Spleen (tissue), 11 donors: ENCODE measurements at regions not wholly inside any gene's neighbourhood (a gene's known extent, or its start where the extent isn't known, plus 50 kb on each side); places are given as distances from the start of the nearest gene placed in this dataset.

Experiments used
- DNase-seq: peaks from one replicate; pipeline ENCODE4 v3.0.0-alpha.2; 2020
- H3K27ac ChIP-seq, 8 donors: fragments of 200-600 bp; sonication (generic) in 7 of 8; 1 replicate in 4 of 8; 2 replicates in 4 of 8; pipeline versions ENCODE4 v1.5.0 to v1.8.0; 2016 to 2021; ENCODE audit warnings: inconsistent platforms in 4 of 8, mild to moderate bottlenecking in 4 of 8, moderate library complexity in 1 of 8
- H3K27me3 ChIP-seq, 7 donors: fragments of 200-600 bp; sonication (generic) in 6 of 7; replicated peaks in 1 of 7; 1 replicate in 4 of 7; 2 replicates in 3 of 7; pipeline versions ENCODE4 v1.5.0 to v1.8.0; 2016 to 2021; ENCODE audit warnings: inconsistent platforms in 3 of 7, mild to moderate bottlenecking in 1 of 7
- H3K36me3 ChIP-seq, 6 donors: fragments of 200-600 bp; sonication (generic) in 5 of 6; 1 replicate in 4 of 6; 2 replicates in 2 of 6; pipeline versions ENCODE4 v1.5.0 to v1.8.0; 2016 to 2021; ENCODE audit warnings: inconsistent platforms in 2 of 6
- H3K4me1 ChIP-seq, 6 donors: fragments of 200-600 bp; sonication (generic) in 5 of 6; 1 replicate in 3 of 6; 2 replicates in 3 of 6; pipeline versions ENCODE4 v1.5.0 to v1.8.0; 2016 to 2021; ENCODE audit warnings: inconsistent platforms in 3 of 6
- H3K4me3 ChIP-seq, 8 donors: fragments of 200-600 bp; sonication (generic) in 7 of 8; 1 replicate in 4 of 8; 2 replicates in 4 of 8; pipeline versions ENCODE4 v1.5.0 to v1.8.0; 2016 to 2021; ENCODE audit warnings: inconsistent platforms in 4 of 8, mild to moderate bottlenecking in 4 of 8, moderate library complexity in 2 of 8
- H3K9me3 ChIP-seq, 8 donors: fragments of 200-600 bp; sonication (generic) in 7 of 8; 1 replicate in 4 of 8; 2 replicates in 4 of 8; pipeline versions ENCODE4 v1.5.0 to v1.8.0; 2016 to 2021; ENCODE audit warnings: inconsistent platforms in 4 of 8
- CTCF ChIP-seq, 11 experiments: fragments of 200-600 bp in 7 of 11; fragments of 450-650 bp in 4 of 11; sonication (generic) in 4 of 11; IDR thresholded peaks in 8 of 11; conservative IDR thresholded peaks in 3 of 11; 1 replicate in 7 of 11; 2 replicates in 4 of 11; pipeline versions ENCODE4 v1.4.0 to v1.8.0; 2016 to 2021; ENCODE audit warnings: antibody characterized with exemption in 11 of 11, inconsistent platforms in 4 of 11, mild to moderate bottlenecking in 1 of 11
- POLR2A ChIP-seq, 3 donors: fragments of 450-650 bp; IDR thresholded peaks; one replicate each; pipeline ENCODE4 v1.5.1; 2017; ENCODE audit warnings: antibody characterized with exemption in 3 of 3, mild to moderate bottlenecking in 1 of 3
- POLR2AphosphoS5 ChIP-seq, 3 donors: sonication (generic); formaldehyde crosslinking; IDR thresholded peaks; one replicate each; pipeline ENCODE4 v1.5.1; 2017; ENCODE audit warnings: antibody characterized with exemption in 3 of 3
- WGBS, 5 donors: extraction: QIAGEN DNeasy Blood & Tissue Kit in 3 of 5; methylation state at CpG; one replicate each; pipeline versions ENCODE4 v1.1.5 to v1.1.7; 2013 to 2018; 5-methylcytosine and 5-hydroxymethylcytosine counted together
- intact Hi-C: fragments of 100-400 bp; cut with DNase I; formaldehyde crosslinking; loops from one replicate; pipeline ENCODE4 v1.15.0; 2023; ENCODE audit warnings: low total_unique reads
- donor health status: healthy with polysubstance abuse.
- donor health status: DM: no; HTN: no; CAD: no; lungs with moderate emphysema.
- donor health status: DM: no; HTN: no; CAD: no.
- donor health status: Bipolar disorder and iron deficiency.
- donor health status: healthy.
- donor health status: DM: no; HTN: no; CAD: no.
- donor health status: DM: yes; HTN: yes; CAD: no.

- intact Hi-C loops, result no loop called here
- Histone ChIP-seq H3K27ac (no peak overlapping the region), H3K36me3 (no peaks in the 10 kb centered on the region), H3K9me3 (no peaks in the 10 kb centered on the region), H3K4me3 (no peak overlapping the region), H3K4me1 (no peaks in the 10 kb centered on the region), H3K27me3 (peaks cover 0 to 66% (median 0%) of the 10 kb centered on the region in 7 donors)
- no peak for TF ChIP-seq POLR2A (IDR thresholded peaks at IDR 0.05)
- TF ChIP-seq POLR2AphosphoS5 (IDR thresholded peaks at IDR 0.05), result no peak
- TF ChIP-seq CTCF (IDR thresholded peaks at IDR 0.05 in 8 of 11, conservative IDR thresholded peaks at IDR 0.05 in 3 of 11), result no peak
- 72 to 87% (median 76%) methylated on average over 15 of the region's 15 CpGs for WGBS, 5 donors
- DNase-seq, result no peak
These were observed 154.1 kb upstream of the RPL38 start for GRCh38 chr17:74049167-74049966.

GRCh38 chr17:74049967-74050458 lies 153.5 kb upstream of the RPL38 start:
- peaks cover 0 to 71% (median 0%) of the 10 kb centered on the region in 7 donors for H3K27me3 ChIP-seq
- DNase-seq, result no peak
- H3K27ac ChIP-seq, result no peak overlapping the region
- H3K4me1 ChIP-seq, result no peaks in the 10 kb centered on the region
- no peaks in the 10 kb centered on the region for H3K36me3 ChIP-seq
- WGBS, 5 donors, result 35 to 67% (median 49%) methylated on average over 9 to 10 of the region's 10 CpGs
- TF ChIP-seq POLR2AphosphoS5 (IDR thresholded peaks at IDR 0.05), result no peak
- TF ChIP-seq POLR2A (IDR thresholded peaks at IDR 0.05), result no peak
- TF ChIP-seq CTCF (IDR thresholded peaks at IDR 0.05 in 8 of 11, conservative IDR thresholded peaks at IDR 0.05 in 3 of 11), result no peak
- intact Hi-C loops, result no loop called here
- H3K9me3 ChIP-seq, result no peaks in the 10 kb centered on the region
- no peak overlapping the region for H3K4me3 ChIP-seq

GRCh38 chr17:74051348-74051747 lies 152.1 kb upstream of the RPL38 start:
- intact Hi-C loops, result no loop called here
- 79 to 85% (median 81%) methylated on average over 6 to 8 of the region's 8 CpGs for WGBS, 5 donors
- H3K4me3 ChIP-seq, result no peak overlapping the region
- peaks cover 0 to 82% (median 0%) of the 10 kb centered on the region in 7 donors for H3K27me3 ChIP-seq
- DNase-seq, result no peak
- H3K4me1 ChIP-seq, result no peaks in the 10 kb centered on the region
- H3K27ac ChIP-seq, result no peak overlapping the region
- TF ChIP-seq CTCF (IDR thresholded peaks at IDR 0.05 in 8 of 11, conservative IDR thresholded peaks at IDR 0.05 in 3 of 11) (no peak), POLR2A (IDR thresholded peaks at IDR 0.05) (no peak), POLR2AphosphoS5 (IDR thresholded peaks at IDR 0.05) (no peak)
- no peaks in the 10 kb centered on the region for H3K36me3 ChIP-seq
- H3K9me3 ChIP-seq, result no peaks in the 10 kb centered on the region

- Histone ChIP-seq H3K9me3 (no peaks in the 10 kb centered on the region), H3K4me1 (no peaks in the 10 kb centered on the region), H3K4me3 (no peak overlapping the region), H3K27me3 (peaks cover 0 to 89% (median 0%) of the 10 kb centered on the region in 7 donors), H3K36me3 (no peaks in the 10 kb centered on the region), H3K27ac (no peak overlapping the region)
- 63 to 72% (median 68%) methylated on average over 19 to 21 of the region's 21 CpGs for WGBS, 5 donors
- DNase-seq, result no peak
- intact Hi-C loops, result no loop called here
- no peak for TF ChIP-seq POLR2AphosphoS5 (IDR thresholded peaks at IDR 0.05)
- TF ChIP-seq POLR2A (IDR thresholded peaks at IDR 0.05), result no peak
- no peak for TF ChIP-seq CTCF (IDR thresholded peaks at IDR 0.05 in 8 of 11, conservative IDR thresholded peaks at IDR 0.05 in 3 of 11)
These were observed 150.3 kb upstream of the RPL38 start for GRCh38 chr17:74052993-74053711.
